ENCODE measurements at regions not wholly inside any gene's neighbourhood (a gene's known extent, or its start where the extent isn't known, plus 50 kb on each side); places are given as distances from the start of the nearest gene placed in this dataset.

GRCh38 chr6:140537211-140537610 lies 1162.8 kb upstream of the CITED2 start:
- TF ChIP-seq POLR2A (IDR thresholded peaks at IDR 0.05; ENCODE audit: extremely low read depth, insufficient read length) (no peak), CTCF (IDR thresholded peaks at IDR 0.05; ENCODE audit: low read depth, low read length) (no peak)
